ENCODE measurements at regions not wholly inside any gene's neighbourhood (a gene's known extent, or its start where the extent isn't known, plus 50 kb on each side); places are given as distances from the start of the nearest gene placed in this dataset.
"Not testable (repeated sequence)": the region's sequence is repeated elsewhere in the genome, so short reads cannot be mapped to it uniquely, and the experiment has no call there.

DNA sequence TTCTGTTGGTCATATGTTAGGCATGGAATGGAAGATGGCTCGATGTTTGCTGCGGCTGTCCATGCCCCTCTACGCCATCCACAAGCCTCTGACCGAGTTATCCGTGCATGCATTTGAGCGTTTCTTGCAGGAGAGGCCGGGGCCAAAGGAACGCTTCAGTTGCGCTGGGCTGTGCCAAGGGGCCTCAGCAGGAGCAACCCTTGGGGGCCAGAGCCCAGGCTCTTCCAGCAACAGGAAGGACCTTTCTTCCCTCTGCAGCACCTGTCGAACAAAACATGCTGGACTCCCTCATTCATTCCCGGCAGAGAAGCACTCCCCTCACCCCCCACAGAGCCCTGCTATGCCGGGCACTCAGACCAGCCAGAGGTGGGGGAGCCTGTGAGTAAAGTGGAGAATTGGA, 81.4 kb upstream of the CRYM start:
- TF ChIP-seq EZH2phosphoT487 (conservative IDR thresholded peaks at IDR 0.05; ENCODE audit: low read length) = not testable (repeated sequence)
- TF ChIP-seq, protein P1, sequence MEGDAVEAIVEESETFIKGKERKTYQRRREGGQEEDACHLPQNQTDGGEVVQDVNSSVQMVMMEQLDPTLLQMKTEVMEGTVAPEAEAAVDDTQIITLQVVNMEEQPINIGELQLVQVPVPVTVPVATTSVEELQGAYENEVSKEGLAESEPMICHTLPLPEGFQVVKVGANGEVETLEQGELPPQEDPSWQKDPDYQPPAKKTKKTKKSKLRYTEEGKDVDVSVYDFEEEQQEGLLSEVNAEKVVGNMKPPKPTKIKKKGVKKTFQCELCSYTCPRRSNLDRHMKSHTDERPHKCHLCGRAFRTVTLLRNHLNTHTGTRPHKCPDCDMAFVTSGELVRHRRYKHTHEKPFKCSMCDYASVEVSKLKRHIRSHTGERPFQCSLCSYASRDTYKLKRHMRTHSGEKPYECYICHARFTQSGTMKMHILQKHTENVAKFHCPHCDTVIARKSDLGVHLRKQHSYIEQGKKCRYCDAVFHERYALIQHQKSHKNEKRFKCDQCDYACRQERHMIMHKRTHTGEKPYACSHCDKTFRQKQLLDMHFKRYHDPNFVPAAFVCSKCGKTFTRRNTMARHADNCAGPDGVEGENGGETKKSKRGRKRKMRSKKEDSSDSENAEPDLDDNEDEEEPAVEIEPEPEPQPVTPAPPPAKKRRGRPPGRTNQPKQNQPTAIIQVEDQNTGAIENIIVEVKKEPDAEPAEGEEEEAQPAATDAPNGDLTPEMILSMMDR (IDR thresholded peaks at IDR 0.05; ENCODE audit: insufficient read depth, low read length, poor library complexity, severe bottlenecking) = not testable (repeated sequence)
